COLO668 (cell line): ENCODE measurements at regions not wholly inside any gene's neighbourhood (a gene's known extent, or its start where the extent isn't known, plus 50 kb on each side); places are given as distances from the start of the nearest gene placed in this dataset.

ENCODE experiments used
- DNase-seq: peaks from one replicate; lab custom pipeline; 2025; ENCODE audit not compliant: unreplicated experiment; lab: John Stamatoyannopoulos, UW

DNA sequence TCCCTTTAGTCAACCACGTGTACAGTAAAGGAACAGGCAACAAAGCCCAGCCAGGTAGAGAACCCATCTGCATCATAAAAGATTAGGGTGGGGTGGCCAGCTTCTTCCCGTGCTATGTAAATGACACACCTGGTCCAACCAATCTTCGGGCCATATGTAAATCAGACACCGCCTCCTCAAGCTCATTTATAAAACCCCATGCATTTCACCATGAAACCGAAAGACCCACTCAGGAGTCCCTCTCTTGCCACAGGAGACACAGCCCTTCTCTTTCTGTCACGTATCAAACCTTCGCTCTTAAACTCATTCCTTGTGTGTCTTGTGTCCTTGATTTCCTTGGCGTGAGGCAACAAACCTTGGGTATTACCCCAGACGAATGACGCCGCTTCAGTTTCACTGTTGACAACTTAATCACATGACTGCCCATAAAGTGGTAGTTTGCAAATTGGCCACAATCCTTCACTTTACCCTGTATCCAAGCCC lies 59.8 kb upstream of the TBPL2 start:
- DNase-seq, result no peak

GRCh38 chr14:55500708-55501107 lies 60.3 kb upstream of the TBPL2 start:
- no peak for DNase-seq

DNA sequence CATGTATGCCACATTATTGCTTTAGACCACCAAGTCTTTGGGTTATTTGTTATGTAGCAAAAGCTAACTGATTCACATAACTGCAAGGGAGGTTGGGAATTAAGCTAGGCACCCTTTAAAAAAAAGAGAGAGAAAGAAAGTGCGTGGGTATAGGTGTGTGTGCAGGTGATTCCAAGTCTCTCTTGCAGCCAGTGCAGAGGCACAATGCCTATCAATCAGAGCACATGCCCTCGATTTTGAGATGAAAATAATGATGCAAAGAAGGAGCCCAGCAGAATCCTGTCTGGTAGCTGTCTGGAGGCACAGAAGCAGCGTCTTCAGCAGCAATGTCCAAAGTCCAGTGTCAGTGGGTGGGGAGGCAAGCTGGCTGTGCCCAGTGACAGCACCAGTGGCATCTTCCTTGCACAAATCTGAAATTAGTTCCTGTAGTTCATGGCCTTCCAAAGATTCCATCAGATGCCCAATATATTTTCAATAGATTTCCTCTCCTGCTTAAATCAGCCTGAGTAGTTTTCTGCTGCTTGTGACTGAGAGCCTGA lies 62.4 kb upstream of the TBPL2 start:
- no peak for DNase-seq

GRCh38 chr14:55505846-55506245 lies 65.4 kb upstream of the TBPL2 start:
- peak; percentile 23 for DNase-seq

DNA sequence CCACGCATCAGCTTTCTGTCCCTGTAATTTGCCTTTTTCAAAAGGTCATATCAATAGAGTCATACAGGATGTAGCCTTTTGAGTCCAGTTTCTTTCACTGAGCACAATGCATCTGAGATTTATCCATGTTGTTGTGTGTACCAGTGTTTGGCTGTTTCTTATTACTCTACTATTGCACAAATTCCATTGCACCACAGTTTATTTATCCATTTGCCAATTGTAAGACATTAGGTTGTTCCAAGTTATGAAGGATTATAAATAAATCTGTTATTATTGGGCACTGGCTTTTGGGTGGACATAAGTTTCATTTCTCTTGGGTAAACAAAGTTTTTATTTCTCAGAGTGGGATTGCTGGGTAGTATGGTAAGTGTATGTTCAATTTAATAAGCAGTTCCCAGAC lies 68.3 kb upstream of the TBPL2 start:
- no peak for DNase-seq

DNA sequence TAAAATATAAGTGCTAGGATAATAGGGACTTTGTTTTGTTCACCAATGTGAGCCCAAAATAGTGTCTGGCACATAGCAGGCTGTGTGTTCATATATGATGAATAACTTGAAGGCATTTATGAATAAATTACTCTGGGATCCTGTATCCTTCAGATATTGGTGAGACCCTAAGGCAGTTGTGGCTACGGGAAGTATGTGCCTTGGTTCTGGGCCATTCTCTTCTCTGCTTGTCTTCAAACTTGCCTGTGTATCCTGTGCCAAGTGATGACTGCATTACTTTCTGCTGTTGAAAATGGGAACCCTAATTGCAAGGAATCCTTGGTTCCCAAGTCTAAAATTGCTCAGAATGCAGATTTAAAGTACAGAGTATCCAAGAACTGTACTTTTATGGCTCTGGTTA lies 67.6 kb upstream of the KTN1 start:
- no peak for DNase-seq

- no peak for DNase-seq
Measured at GRCh38 chr14:55513491-55513890, 66.5 kb upstream of the KTN1 start.

DNA sequence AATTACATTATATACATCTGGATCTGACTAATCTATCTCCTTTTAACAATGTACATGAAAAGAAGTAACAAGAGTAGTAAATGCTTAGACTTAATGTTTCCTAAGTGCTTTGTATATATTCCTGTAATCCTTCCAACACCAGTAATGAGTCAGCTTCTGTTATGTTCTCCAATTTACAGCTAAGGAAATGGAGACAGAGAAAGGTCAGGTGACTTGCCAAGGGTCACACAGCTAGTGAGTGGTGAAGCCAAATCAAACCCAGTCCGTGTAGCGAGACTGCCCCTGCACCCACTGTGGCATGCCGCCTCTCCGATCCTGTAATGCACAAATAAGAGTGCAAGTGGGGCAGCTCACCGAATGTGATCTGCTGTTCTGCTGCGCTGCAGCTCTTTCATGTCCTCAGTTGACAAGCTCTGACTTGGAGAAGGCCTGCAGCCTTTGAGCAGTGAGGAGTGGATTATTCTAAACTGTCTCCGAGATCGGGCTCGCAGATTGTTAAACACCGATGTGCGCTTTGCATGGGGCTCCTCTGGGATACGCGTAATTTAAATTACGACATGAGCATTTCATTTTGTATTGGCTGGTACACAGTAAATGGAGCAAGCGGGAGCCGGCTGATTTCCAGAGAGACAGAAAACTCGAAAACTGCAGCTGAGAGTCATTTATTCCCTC lies 65.1 kb upstream of the KTN1 start:
- no peak for DNase-seq

GRCh38 chr14:55516776-55517175 lies 63.2 kb upstream of the KTN1 start:
- no peak for DNase-seq

- no peak for DNase-seq
Measured at GRCh38 chr14:55518391-55518790, 61.6 kb upstream of the KTN1 start.

DNA sequence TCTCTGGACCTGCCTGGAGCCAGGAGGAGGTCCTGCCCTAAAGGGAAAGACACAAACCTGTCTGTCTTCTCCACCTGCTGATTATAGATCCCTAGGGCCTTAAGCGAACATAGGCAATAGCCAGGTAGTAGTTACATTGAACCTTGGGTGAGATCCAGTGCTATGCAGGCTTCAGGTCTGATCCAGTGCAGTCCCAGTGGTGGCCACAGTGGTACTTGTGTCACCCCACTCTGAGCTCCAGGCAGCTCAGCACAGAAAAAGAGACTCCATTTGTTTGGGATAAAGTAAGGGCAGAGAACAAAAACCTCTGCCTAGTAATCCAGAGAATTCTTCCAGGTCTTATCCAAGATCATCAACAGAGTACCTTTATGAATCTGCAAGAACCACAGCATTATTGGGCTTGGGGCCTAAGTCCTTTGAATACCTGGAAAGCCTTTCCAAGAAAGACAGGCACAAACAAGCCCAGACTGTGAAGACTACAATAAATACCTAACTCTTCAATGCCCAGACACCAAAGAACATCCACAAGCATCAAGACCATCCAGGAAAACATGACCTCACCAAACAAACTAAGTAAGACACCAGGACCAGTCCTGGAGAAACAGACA lies 60.4 kb upstream of the KTN1 start:
- DNase-seq, result no peak

- no peak for DNase-seq
Measured at GRCh38 chr14:55523321-55523720, 56.7 kb upstream of the KTN1 start.
